ENCODE measurements at regions not wholly inside any gene's neighbourhood (a gene's known extent, or its start where the extent isn't known, plus 50 kb on each side); places are given as distances from the start of the nearest gene placed in this dataset.

GRCh38 chr15:70382762-70383458 lies 285.2 kb upstream of the TLE3 start:
- H3K4me3 ChIP-seq (replicated peaks; ENCODE audit: low read depth, low read length) = no peak overlapping the region
- TF ChIP-seq CTCF (IDR thresholded peaks at IDR 0.05; ENCODE audit: low read depth, low read length, missing control alignments) = no peak
- no peak for DNase-seq (ENCODE audit: extremely low read depth, low read depth)

GRCh38 chr15:70382009-70382749 lies 284.5 kb upstream of the TLE3 start:
- no peak for DNase-seq (ENCODE audit: extremely low read depth, low read depth)
- no peak overlapping the region for H3K4me3 ChIP-seq (replicated peaks; ENCODE audit: low read depth, low read length)
- TF ChIP-seq CTCF (IDR thresholded peaks at IDR 0.05; ENCODE audit: low read depth, low read length, missing control alignments) = no peak

GRCh38 chr15:70379938-70380883 lies 282.5 kb upstream of the TLE3 start:
- TF ChIP-seq CTCF (IDR thresholded peaks at IDR 0.05; ENCODE audit: low read depth, low read length, missing control alignments) = no peak
- no peak for DNase-seq (ENCODE audit: extremely low read depth, low read depth)
- H3K4me3 ChIP-seq (replicated peaks; ENCODE audit: low read depth, low read length) = no peak overlapping the region

GRCh38 chr15:70379134-70379533 lies 281.4 kb upstream of the TLE3 start:
- no peak for TF ChIP-seq CTCF (IDR thresholded peaks at IDR 0.05; ENCODE audit: low read depth, low read length, missing control alignments)
- no peak for DNase-seq (ENCODE audit: extremely low read depth, low read depth)
- no peak overlapping the region for H3K4me3 ChIP-seq (replicated peaks; ENCODE audit: low read depth, low read length)

- DNase-seq (ENCODE audit: extremely low read depth, low read depth) = no peak
- no peak for TF ChIP-seq CTCF (IDR thresholded peaks at IDR 0.05; ENCODE audit: low read depth, low read length, missing control alignments)
- H3K4me3 ChIP-seq (replicated peaks; ENCODE audit: low read depth, low read length) = no peak overlapping the region
Observed at GRCh38 chr15:70378126-70379031, 280.7 kb upstream of the TLE3 start.
